Hematopoietic multipotent progenitor cell (in vitro differentiated cells): ENCODE measurements at regions not wholly inside any gene's neighbourhood (a gene's known extent, or its start where the extent isn't known, plus 50 kb on each side); places are given as distances from the start of the nearest gene placed in this dataset.

Experiments used
- DNase-seq, 3 donors: peaks; one replicate each; pipeline ENCODE4 v3.0.0-alpha.2; 2011 to 2015; ENCODE audit warnings: low read depth in 2 of 3, low spot score in 2 of 3

GRCh38 chr10:120960725-120961124 is 109.6 kb downstream of the WDR11 start:
- no peak for DNase-seq

- no peak for DNase-seq
Measured at GRCh38 chr10:120961795-120962755, 110.9 kb downstream of the WDR11 start.

GRCh38 chr10:120962756-120963593 is 111.8 kb downstream of the WDR11 start:
- no peak for DNase-seq

GRCh38 chr10:120963594-120964220 is 112.5 kb downstream of the WDR11 start:
- DNase-seq, result no peak

DNA sequence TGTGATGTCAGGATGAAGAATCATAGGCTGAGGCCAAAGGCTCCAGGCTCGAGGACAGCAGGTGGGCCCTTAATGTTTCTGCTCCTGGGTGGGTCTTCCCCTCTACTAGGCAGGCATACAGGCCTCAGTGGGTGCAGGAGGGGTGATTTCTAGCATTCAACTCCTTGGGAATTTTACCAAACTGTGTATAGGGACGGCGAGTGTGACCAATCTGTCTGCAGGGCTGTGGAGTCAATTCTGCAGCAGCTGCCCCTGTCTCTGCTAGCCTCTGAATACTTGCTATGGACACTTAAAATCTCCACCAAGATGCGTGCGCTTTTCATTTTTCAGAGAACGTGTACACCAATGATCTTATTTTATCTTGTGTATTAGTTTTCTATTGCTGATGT is 115.5 kb downstream of the WDR11 start:
- no peak for DNase-seq

DNA sequence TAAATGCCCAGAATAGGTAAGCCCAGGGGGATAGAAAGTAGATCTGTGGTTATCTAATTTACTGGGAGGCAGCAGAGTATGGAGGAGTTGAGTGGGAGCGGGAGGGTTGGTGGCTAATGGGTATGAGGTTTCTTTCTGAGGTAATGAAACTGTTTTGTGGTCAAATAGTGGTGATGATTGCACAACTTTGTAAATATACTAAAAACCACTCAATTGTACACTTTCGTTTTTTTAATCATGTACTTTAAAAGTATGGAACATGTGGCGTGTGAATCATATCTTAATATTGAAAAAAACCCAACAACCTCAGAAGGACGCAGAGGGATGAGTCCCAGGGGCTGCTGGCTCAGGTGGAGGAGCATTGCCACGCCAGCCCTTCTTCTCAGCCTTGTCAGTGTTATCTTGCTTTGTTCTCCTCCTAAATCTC is 118.1 kb downstream of the WDR11 start:
- no peak for DNase-seq

- no peak for DNase-seq
Measured at GRCh38 chr10:120970595-120971529, 119.7 kb downstream of the WDR11 start.

DNA sequence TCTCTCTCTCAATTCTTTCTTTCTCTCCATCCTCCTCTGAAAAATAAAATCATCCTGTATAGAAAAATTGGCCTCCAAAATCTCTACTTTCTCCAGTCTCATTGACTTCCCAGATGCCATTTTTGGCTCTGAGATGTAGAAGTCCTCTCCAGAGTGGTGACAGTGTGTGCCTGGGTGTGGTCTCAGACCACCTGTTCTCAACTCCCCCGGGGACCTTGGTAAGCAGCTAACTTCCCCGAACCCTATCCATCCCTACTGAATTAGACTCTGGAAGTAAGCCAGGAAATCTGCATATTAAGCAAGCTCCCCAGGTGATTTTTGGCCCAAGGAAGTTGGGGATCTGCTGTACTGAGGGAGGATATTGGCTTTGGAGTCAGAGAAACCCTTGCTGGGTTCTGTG is 120.5 kb downstream of the WDR11 start:
- DNase-seq, result no peak

- no peak for DNase-seq
Measured at GRCh38 chr10:120972259-120972658, 121.1 kb downstream of the WDR11 start.

- no peak for DNase-seq
Measured at GRCh38 chr10:120975072-120975867, 124.1 kb downstream of the WDR11 start.

GRCh38 chr10:120975868-120976225 is 124.7 kb downstream of the WDR11 start:
- DNase-seq, result no peak

DNA sequence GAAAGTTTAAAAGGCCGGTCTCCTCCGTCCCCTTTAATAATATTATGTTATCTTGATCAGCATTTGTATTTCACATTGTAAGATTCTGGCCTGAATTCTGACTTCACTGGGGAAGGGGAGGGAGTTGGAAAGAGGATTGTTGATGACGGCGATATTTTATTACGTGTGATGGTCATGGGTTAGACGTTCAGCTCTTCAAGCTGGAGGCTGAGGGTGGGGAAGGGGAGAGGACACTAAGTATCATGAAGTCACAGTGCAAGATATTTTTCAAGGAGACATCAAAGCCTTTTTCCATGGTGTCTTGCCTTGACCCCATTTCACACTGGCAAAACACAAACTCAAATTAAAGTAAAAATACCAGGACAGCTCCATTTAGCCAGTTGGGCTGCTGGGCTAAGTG is 126.7 kb downstream of the WDR11 start:
- DNase-seq, result no peak

DNA sequence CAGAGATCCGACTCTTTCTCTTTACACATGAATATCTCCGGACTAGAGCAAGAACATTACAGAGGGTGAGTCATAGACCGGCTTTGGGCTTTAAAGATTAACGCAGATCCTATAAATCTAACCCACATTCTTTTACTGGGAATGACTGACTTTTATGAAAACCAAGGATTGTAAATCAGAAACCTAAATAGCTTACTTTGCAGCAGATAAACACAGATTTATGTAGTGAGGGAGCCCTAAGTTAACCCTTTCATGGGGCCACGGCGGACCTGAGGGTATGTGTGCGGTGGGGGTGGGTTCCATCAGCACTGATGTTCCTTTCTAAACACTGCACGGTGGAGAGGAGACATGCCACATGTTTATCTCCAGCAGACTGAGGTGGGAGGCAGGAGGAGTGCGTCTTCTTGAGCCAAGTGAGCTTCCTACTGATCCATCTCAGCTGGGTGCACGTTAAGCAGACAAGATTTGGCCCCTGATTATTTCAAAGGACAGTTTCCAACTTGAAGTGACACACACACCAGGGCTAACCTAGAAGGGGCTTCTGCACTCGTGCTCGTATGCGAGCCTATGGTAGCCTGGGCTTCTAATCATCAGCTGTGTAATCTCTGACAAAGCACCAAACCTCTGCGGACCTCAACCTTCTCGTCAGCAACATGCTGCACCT is 127.6 kb downstream of the WDR11 start:
- no peak for DNase-seq

- DNase-seq, result peak in 2 of 3 donors; percentile 9 to 15
Measured at GRCh38 chr10:120979435-120980278, 128.5 kb downstream of the WDR11 start.

GRCh38 chr10:120980279-120981255 is 129.4 kb downstream of the WDR11 start:
- DNase-seq, result no peak

GRCh38 chr10:120981601-120982391 is 130.6 kb downstream of the WDR11 start:
- DNase-seq, result no peak
